SH-SY5Y (cell line): ENCODE measurements at regions not wholly inside any gene's neighbourhood (a gene's known extent, or its start where the extent isn't known, plus 50 kb on each side); places are given as distances from the start of the nearest gene placed in this dataset.

Experiments
- GATA2 ChIP-seq: IDR thresholded peaks from 2 replicates; pipeline ENCODE4 v1.6.1; 2011; ENCODE audit warnings: mild to moderate bottlenecking, low read depth, low read length
- GATA3 ChIP-seq: IDR thresholded peaks from 2 replicates; pipeline ENCODE4 v1.6.1; 2011; ENCODE audit warnings: low read depth, mild to moderate bottlenecking, low read length, moderate library complexity

DNA sequence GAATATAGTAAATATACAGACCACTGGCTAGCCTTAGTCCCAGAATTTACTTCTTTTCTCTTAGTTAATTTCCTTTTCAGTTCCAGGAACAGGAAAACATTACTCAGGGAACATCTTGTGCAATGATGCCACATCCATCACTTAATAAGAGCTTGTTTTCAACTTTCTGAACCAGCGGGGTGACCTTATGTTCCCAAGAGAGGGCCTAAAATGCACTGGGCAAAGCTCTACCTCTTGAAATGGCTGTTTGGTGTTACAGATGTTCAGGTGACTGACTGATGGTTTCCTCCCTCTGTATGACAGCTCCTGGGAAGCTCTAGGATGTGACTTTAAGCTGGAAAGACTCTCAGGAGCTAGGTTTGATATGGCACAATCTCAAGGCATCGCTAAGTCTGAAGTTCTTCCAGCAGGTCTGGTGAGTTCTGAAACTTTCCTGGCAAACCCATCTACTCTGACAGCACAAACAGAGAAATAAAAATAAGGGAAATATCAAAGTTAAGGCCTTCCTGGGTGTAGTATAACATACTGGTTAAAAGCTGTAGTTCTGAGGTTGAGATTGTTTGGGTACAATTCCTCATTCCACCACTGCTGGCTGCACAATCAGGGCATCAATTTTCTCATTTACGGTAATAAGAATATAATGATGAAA, 98.6 kb downstream of the ZIC1 start:
- TF ChIP-seq GATA3 (no peak), GATA2 (no peak)
